HEK293T (cell line): ENCODE measurements at regions not wholly inside any gene's neighbourhood (a gene's known extent, or its start where the extent isn't known, plus 50 kb on each side); places are given as distances from the start of the nearest gene placed in this dataset.

ENCODE experiments used
- CTBP1 ChIP-seq: fragments of 450-650 bp; IDR thresholded peaks from 2 replicates; pipeline ENCODE4 v1.6.1; 2016; ENCODE audit warnings: borderline replicate concordance
- FOXK2 ChIP-seq: fragments of 450-650 bp; IDR thresholded peaks from 2 replicates; pipeline ENCODE4 v1.6.1; 2016; ENCODE audit warnings: mild to moderate bottlenecking
- HDGF ChIP-seq: fragments of 450-650 bp; IDR thresholded peaks from 2 replicates; pipeline ENCODE4 v1.6.1; 2017; ENCODE audit warnings: antibody characterized with exemption, borderline replicate concordance
- L3MBTL2 ChIP-seq: fragments of 450-650 bp; conservative IDR thresholded peaks from 2 replicates; pipeline ENCODE4 v1.6.1; 2016; ENCODE audit warnings: mild to moderate bottlenecking
- SP1 ChIP-seq: fragments of 450-650 bp; IDR thresholded peaks from 2 replicates; pipeline ENCODE4 v1.6.1; 2017
- ZNF384 ChIP-seq: fragments of 450-650 bp; IDR thresholded peaks from 2 replicates; pipeline ENCODE4 v1.6.1; 2016

- TF ChIP-seq L3MBTL2: no peak
- TF ChIP-seq CTBP1: no peak
- TF ChIP-seq HDGF: no peak
- no peak for TF ChIP-seq ZNF384
- no peak for TF ChIP-seq FOXK2
- TF ChIP-seq SP1: no peak
These were observed 100.9 kb downstream of the TES start for GRCh38 chr7:116311259-116311658.
